ENCODE measurements at regions not wholly inside any gene's neighbourhood (a gene's known extent, or its start where the extent isn't known, plus 50 kb on each side); places are given as distances from the start of the nearest gene placed in this dataset.

DNA sequence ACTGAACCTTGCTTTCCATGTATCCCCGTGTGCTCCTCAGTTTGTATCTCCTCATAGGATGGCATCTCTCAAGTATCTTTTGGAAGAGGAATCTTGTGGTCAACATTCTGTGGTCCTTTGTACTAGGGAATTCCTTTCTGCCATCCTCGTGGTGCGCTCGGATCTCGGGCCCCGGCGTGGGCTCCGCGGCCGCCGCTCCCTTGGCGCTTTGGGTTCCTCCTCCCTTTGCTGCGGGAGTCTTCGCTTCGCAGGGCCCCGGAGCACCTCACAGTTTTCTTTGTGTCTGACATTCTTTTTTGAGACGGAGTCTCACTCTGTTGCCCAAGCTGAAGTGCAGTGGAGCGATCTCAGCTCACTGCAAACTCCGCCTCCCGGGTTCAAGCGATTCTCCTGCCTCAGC lies 264.7 kb downstream of the IRS2 start:
- no peak for DNase-seq
- intact Hi-C loops (cut with DNase I; ENCODE audit: low total_unique reads), result no loop called here
- Histone ChIP-seq H3K4me3 (no peak overlapping the region), H3K36me3 (ENCODE audit: low read depth, missing control alignments) (no peaks in the 10 kb centered on the region), H3K4me1 (no peaks in the 10 kb centered on the region), H3K9me3 (no peaks in the 10 kb centered on the region), H3K27ac (no peak overlapping the region), H3K27me3 (no peaks in the 10 kb centered on the region)
- 72 to 86% methylated on average over 21 of the region's 21 CpGs for WGBS, 2 donors
- no peak for TF ChIP-seq POLR2A (IDR thresholded peaks at IDR 0.05)
- TF ChIP-seq, protein P1, sequence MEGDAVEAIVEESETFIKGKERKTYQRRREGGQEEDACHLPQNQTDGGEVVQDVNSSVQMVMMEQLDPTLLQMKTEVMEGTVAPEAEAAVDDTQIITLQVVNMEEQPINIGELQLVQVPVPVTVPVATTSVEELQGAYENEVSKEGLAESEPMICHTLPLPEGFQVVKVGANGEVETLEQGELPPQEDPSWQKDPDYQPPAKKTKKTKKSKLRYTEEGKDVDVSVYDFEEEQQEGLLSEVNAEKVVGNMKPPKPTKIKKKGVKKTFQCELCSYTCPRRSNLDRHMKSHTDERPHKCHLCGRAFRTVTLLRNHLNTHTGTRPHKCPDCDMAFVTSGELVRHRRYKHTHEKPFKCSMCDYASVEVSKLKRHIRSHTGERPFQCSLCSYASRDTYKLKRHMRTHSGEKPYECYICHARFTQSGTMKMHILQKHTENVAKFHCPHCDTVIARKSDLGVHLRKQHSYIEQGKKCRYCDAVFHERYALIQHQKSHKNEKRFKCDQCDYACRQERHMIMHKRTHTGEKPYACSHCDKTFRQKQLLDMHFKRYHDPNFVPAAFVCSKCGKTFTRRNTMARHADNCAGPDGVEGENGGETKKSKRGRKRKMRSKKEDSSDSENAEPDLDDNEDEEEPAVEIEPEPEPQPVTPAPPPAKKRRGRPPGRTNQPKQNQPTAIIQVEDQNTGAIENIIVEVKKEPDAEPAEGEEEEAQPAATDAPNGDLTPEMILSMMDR (IDR thresholded peaks at IDR 0.05), result no peak

- no peak overlapping the region for H3K27ac ChIP-seq
- H3K27me3 ChIP-seq, result no peaks in the 10 kb centered on the region
- TF ChIP-seq, protein P1 (IDR thresholded peaks at IDR 0.05), result no peak
- TF ChIP-seq POLR2A (IDR thresholded peaks at IDR 0.05), result no peak
- H3K4me3 ChIP-seq, result no peak overlapping the region
- no peak for DNase-seq
- intact Hi-C loops (cut with DNase I; ENCODE audit: low total_unique reads), result no loop called here
- H3K9me3 ChIP-seq, result no peaks in the 10 kb centered on the region
- H3K36me3 ChIP-seq (ENCODE audit: low read depth, missing control alignments), result no peaks in the 10 kb centered on the region
- no peaks in the 10 kb centered on the region for H3K4me1 ChIP-seq
These were observed 268.9 kb downstream of the IRS2 start for GRCh38 chr13:109517517-109517916.

DNA sequence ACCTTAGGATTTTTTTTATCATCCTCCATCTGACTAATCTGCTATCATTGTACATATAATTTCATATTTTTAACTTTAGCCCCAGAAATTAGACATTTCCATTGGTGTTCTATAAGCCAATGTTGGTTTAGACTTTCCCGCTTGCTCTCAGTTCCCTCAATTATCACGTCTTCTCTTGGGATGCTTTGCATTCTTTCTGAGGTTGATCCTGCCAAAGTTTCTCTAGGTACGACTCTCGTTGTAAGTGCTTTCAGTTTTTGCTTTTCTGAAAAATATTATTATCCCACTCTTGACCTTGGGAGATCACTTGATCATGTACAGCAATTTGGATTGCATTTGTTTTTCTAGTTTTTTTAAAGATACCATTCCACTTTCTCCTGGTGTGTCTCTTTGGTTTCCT lies 270.2 kb downstream of the IRS2 start:
- Histone ChIP-seq H3K27ac (no peak overlapping the region), H3K27me3 (no peaks in the 10 kb centered on the region), H3K4me1 (no peaks in the 10 kb centered on the region), H3K4me3 (no peak overlapping the region), H3K36me3 (ENCODE audit: low read depth, missing control alignments) (no peaks in the 10 kb centered on the region), H3K9me3 (no peaks in the 10 kb centered on the region)
- no peak for TF ChIP-seq POLR2A (IDR thresholded peaks at IDR 0.05)
- TF ChIP-seq, protein P1 (IDR thresholded peaks at IDR 0.05), result no peak
- intact Hi-C loops (cut with DNase I; ENCODE audit: low total_unique reads), result no loop called here
- WGBS, 2 donors, result 45 to 47% methylated on average over 4 of the region's 4 CpGs
- no peak for DNase-seq

GRCh38 chr13:109510013-109510412 lies 276.4 kb downstream of the IRS2 start:
- no peak overlapping the region for H3K4me3 ChIP-seq

More at GRCh38 chr13:109510013-109510412, 276.4 kb downstream of the IRS2 start:
- no peaks in the 10 kb centered on the region for H3K27me3 ChIP-seq
- no peak overlapping the region for H3K27ac ChIP-seq
- no peaks in the 10 kb centered on the region for H3K4me1 ChIP-seq
- H3K9me3 ChIP-seq, result no peaks in the 10 kb centered on the region
- intact Hi-C loops (cut with DNase I; ENCODE audit: low total_unique reads), result no loop called here
- TF ChIP-seq POLR2A (IDR thresholded peaks at IDR 0.05), result no peak
- TF ChIP-seq, protein P1 (IDR thresholded peaks at IDR 0.05), result no peak
- 78 to 81% methylated on average over 3 of the region's 3 CpGs for WGBS, 2 donors
- DNase-seq, result no peak
- H3K36me3 ChIP-seq (ENCODE audit: low read depth, missing control alignments), result no peaks in the 10 kb centered on the region
